SH-SY5Y (cell line): ENCODE measurements at regions not wholly inside any gene's neighbourhood (a gene's known extent, or its start where the extent isn't known, plus 50 kb on each side); places are given as distances from the start of the nearest gene placed in this dataset.

Source experiments
- GATA2 ChIP-seq: IDR thresholded peaks from 2 replicates; pipeline ENCODE4 v1.6.1; 2011; ENCODE audit warnings: mild to moderate bottlenecking, low read depth, low read length
- GATA3 ChIP-seq: IDR thresholded peaks from 2 replicates; pipeline ENCODE4 v1.6.1; 2011; ENCODE audit warnings: low read depth, mild to moderate bottlenecking, low read length, moderate library complexity

DNA sequence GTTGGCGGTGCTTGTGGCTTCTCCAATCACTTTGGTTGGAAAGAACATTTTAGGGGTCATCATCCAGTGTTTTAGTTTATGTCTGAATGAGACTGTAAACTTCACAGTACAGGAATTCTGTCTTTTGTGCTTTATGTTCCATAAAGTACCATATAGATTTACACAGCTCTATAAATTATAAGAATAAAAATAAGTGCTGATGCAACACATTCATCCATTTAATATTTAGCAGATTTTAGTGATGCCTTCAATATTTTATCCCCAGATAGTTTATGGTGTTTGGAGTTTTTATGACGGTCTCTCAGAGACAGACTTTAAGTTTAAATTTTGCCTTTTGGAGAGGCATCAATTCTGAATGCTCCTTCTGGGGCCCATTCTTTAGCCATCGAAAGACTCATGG is 385.2 kb downstream of the ATP23 start:
- TF ChIP-seq GATA3 (no peak), GATA2 (no peak)
